ENCODE measurements at regions not wholly inside any gene's neighbourhood (a gene's known extent, or its start where the extent isn't known, plus 50 kb on each side); places are given as distances from the start of the nearest gene placed in this dataset.

DNA sequence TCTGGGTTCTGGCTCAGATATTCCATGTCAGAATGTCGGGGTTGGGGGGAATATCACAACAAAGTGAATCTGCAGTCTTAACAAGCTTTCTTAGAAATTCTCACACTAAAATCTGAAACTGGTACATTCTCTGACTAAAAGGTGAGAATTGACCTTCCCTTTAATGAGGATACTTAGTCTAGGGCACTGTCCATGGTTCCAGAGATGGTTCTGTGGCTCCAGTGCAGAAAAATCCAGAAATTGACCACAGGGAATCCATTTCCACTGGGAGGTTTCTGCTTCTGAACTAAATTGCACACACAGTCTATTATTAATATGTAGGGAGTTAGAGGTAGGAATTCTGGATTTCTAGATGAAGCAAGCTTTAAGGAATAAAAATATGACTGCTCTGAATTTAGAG lies 171.6 kb upstream of the OBI1 start:
- TF ChIP-seq CTCF (IDR thresholded peaks at IDR 0.05) (no peak), BHLHE40 (IDR thresholded peaks at IDR 0.05; ENCODE audit: low read depth, low read length) (no peak), PBX3 (IDR thresholded peaks at IDR 0.05) (no peak), EP300 (IDR thresholded peaks at IDR 0.05) (no peak), JUNB (IDR thresholded peaks at IDR 0.05) (no peak), NPAS2 (CRISPR knock-in tag; IDR thresholded peaks at IDR 0.05; ENCODE audit: borderline replicate concordance) (no peak), KDM5A (IDR thresholded peaks at IDR 0.05) (no peak)
- TF ChIP-seq, protein P1, sequence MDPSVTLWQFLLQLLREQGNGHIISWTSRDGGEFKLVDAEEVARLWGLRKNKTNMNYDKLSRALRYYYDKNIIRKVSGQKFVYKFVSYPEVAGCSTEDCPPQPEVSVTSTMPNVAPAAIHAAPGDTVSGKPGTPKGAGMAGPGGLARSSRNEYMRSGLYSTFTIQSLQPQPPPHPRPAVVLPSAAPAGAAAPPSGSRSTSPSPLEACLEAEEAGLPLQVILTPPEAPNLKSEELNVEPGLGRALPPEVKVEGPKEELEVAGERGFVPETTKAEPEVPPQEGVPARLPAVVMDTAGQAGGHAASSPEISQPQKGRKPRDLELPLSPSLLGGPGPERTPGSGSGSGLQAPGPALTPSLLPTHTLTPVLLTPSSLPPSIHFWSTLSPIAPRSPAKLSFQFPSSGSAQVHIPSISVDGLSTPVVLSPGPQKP (IDR thresholded peaks at IDR 0.05; ENCODE audit: low read depth, low read length), result no peak

Data from A549 (cell line).